ENCODE measurements at regions not wholly inside any gene's neighbourhood (a gene's known extent, or its start where the extent isn't known, plus 50 kb on each side); places are given as distances from the start of the nearest gene placed in this dataset.
A peak's percentile ranks its signal among the peaks of the same experiment; 100 is the strongest.

- Histone ChIP-seq H3K4me3 (ENCODE audit: low read length) (no peak overlapping the region), H3K27me3 (ENCODE audit: control insufficient read depth in 2 of 2, insufficient read depth in 2 of 2, low read length in 2 of 2) (no peaks in the 10 kb centered on the region), H3K36me3 (ENCODE audit: control insufficient read depth in 2 of 3, insufficient read depth in 3 of 3, low read length in 3 of 3) (no peaks in the 10 kb centered on the region), H3K4me1 (ENCODE audit: control insufficient read depth in 2 of 2, insufficient read depth in 2 of 2, low read length in 2 of 2) (peaks cover 22 to 25% of the 10 kb centered on the region in 2 donors), H3K9me3 (ENCODE audit: control insufficient read depth in 2 of 3, low read length in 3 of 3) (no peaks in the 10 kb centered on the region), H3K27ac (ENCODE audit: low read depth, low read length) (peak overlapping the region; percentile 63)
- Mint-ChIP-seq H3K36me3 (no peaks in the 10 kb centered on the region), H3K4me3 (peak overlapping the region in 9 of 10 donors; percentile 7 to 84 (median 51)), H3K27ac (peak overlapping the region; percentile 87 to 98 (median 93)), H3K4me1 (peaks cover 21 to 55% (median 42%) of the 10 kb centered on the region in 7 donors), H3K9me3 (peaks cover 0 to 2% (median 0%) of the 10 kb centered on the region in 11 donors), H3K27me3 (no peaks in the 10 kb centered on the region)
- ChIA-PET CTCF (interaction anchor here (1.0 to 11.5 kb wide), 5 partner anchors 61 to 472 kb away, joined by 3 to 270 read pairs (median 6); no protein-coding TSS in a partner anchor), POLR2A (interaction anchor here (0.7 to 7.2 kb wide), 5 partner anchors 56 to 469 kb away, joined by 3 to 86 read pairs (median 12); no protein-coding TSS in a partner anchor)
- no peak for DNase-seq
- intact Hi-C loops (cut with micrococcal nuclease) = loop anchor here in 1 of 2 donors (2.0 to 5.0 kb wide), 5 partner anchors 56 to 1331 kb away; partner anchors contain the start of genes R3HDM1, RAB3GAP1 and ZRANB3
- no peak for ATAC-seq
These were observed 265.2 kb upstream of the CXCR4 start for GRCh38 chr2:136383167-136383566.

DNA sequence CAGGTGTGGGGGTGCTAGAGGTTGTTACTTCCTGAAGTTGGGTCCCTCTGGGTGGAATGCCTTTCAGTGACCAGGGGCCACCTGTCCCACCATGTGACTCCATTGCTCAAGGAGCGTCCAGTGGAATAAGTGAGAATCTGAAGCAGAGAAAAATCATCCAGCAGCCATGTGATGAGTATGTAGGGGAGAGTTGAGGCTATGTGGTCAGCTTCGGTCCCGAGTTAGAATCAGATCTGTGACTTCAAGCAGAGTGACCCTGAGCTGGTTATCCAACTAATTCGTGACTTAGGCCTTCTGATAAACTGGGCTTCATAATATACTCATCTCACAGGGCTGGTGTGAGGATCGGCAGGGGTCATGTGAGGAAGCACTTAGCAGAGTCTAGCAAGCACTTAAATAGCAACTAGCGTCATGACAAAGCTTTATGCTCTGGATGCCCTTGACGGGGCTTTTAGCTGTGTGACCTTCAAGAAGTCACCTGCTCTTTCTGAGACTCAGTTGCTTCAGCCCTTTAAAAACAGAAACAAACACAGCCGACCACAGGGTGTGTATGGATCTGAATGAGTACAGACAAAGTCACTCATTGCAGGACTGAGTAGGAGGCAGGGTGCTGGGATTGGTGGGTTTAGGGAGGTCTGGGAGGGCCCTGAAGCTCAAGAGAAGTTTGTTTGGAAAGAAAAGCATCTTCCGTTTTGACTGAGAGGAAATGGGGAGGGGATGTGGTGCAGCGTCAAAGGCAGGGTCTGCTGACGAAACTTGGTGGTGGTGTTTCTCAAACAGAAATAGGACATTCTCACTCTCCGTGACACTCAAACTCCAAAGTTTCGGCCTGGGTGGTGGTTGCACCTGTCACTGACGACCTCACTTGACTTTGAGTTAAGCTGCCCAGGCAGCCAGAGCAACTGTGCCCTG lies 264.0 kb upstream of the CXCR4 start:
- peak overlapping the region; percentile 87 to 98 (median 93) for H3K27ac Mint-ChIP-seq
- H3K27me3 ChIP-seq (ENCODE audit: control insufficient read depth in 2 of 2, insufficient read depth in 2 of 2, low read length in 2 of 2) = no peaks in the 10 kb centered on the region
- peak overlapping the region; percentile 51 to 84 (median 74) for H3K4me3 Mint-ChIP-seq
- H3K9me3 ChIP-seq (ENCODE audit: control insufficient read depth in 2 of 3, low read length in 3 of 3) = no peaks in the 10 kb centered on the region
- ChIA-PET CTCF (interaction anchor here (0.7 to 11.5 kb wide), 8 partner anchors 54 to 466 kb away, joined by 3 to 270 read pairs (median 4); no protein-coding TSS in a partner anchor), POLR2A (interaction anchor here (0.7 to 7.2 kb wide), 12 partner anchors 55 to 505 kb away, joined by 3 to 86 read pairs (median 6); partner anchors contain the start of genes CXCR4 and MCM6)
- peaks cover 21 to 67% (median 52%) of the 10 kb centered on the region in 7 donors for H3K4me1 Mint-ChIP-seq
- no peaks in the 10 kb centered on the region for H3K36me3 ChIP-seq (ENCODE audit: control insufficient read depth in 2 of 3, insufficient read depth in 3 of 3, low read length in 3 of 3)
- peaks cover 0 to 2% (median 0%) of the 10 kb centered on the region in 11 donors for H3K9me3 Mint-ChIP-seq
- H3K4me3 ChIP-seq (ENCODE audit: low read length) = peak overlapping the region; percentile 9
- peak; percentile 86 for ATAC-seq
- intact Hi-C loops (cut with micrococcal nuclease) = loop anchor here (1.0 to 5.0 kb wide), 13 partner anchors 55 to 1330 kb away; partner anchors contain the start of genes R3HDM1 (in 2 of the 2), ZRANB3 (in 2 of the 2), DARS1 (in 1 of the 2) and MCM6 (in 1 of the 2)
- H3K36me3 Mint-ChIP-seq = no peaks in the 10 kb centered on the region
- DNase-seq = peak; percentile 22 to 90 (median 85)
- H3K4me1 ChIP-seq (ENCODE audit: control insufficient read depth in 2 of 2, insufficient read depth in 2 of 2, low read length in 2 of 2) = peaks cover 24 to 25% of the 10 kb centered on the region in 2 donors
- no peaks in the 10 kb centered on the region for H3K27me3 Mint-ChIP-seq
- peak overlapping the region; percentile 63 for H3K27ac ChIP-seq (ENCODE audit: low read depth, low read length)

GRCh38 chr2:136381245-136381644 lies 263.3 kb upstream of the CXCR4 start:
- H3K9me3 Mint-ChIP-seq = peaks cover 0 to 2% (median 0%) of the 10 kb centered on the region in 11 donors
- peak overlapping the region; percentile 51 to 84 (median 74) for H3K4me3 Mint-ChIP-seq
- no peak for ATAC-seq
- H3K27ac ChIP-seq (ENCODE audit: low read depth, low read length) = peak overlapping the region; percentile 63
- no peaks in the 10 kb centered on the region for H3K27me3 ChIP-seq (ENCODE audit: control insufficient read depth in 2 of 2, insufficient read depth in 2 of 2, low read length in 2 of 2)
- ChIA-PET POLR2A (interaction anchor here (0.9 to 7.2 kb wide), 8 partner anchors 54 to 467 kb away, joined by 5 to 86 read pairs (median 8); no protein-coding TSS in a partner anchor), CTCF (interaction anchor here (0.6 to 11.5 kb wide), 7 partner anchors 245 to 536 kb away, joined by 3 to 270 read pairs (median 5); no protein-coding TSS in a partner anchor)
- intact Hi-C loops (cut with micrococcal nuclease) = loop anchor here in 1 of 2 donors (5.0 kb wide), 3 partner anchors 419 to 1329 kb away; partner anchors contain the start of genes R3HDM1, RAB3GAP1 and ZRANB3
- no peaks in the 10 kb centered on the region for H3K36me3 Mint-ChIP-seq
- peak overlapping the region; percentile 87 to 98 (median 93) for H3K27ac Mint-ChIP-seq
- H3K9me3 ChIP-seq (ENCODE audit: control insufficient read depth in 2 of 3, low read length in 3 of 3) = no peaks in the 10 kb centered on the region
- H3K4me3 ChIP-seq (ENCODE audit: low read length) = no peak overlapping the region
- H3K4me1 Mint-ChIP-seq = peaks cover 29 to 74% (median 59%) of the 10 kb centered on the region in 7 donors
- peaks cover 25 to 31% of the 10 kb centered on the region in 2 donors for H3K4me1 ChIP-seq (ENCODE audit: control insufficient read depth in 2 of 2, insufficient read depth in 2 of 2, low read length in 2 of 2)
- H3K27me3 Mint-ChIP-seq = no peaks in the 10 kb centered on the region
- no peak for DNase-seq
- H3K36me3 ChIP-seq (ENCODE audit: control insufficient read depth in 2 of 3, insufficient read depth in 3 of 3, low read length in 3 of 3) = no peaks in the 10 kb centered on the region

GRCh38 chr2:136378712-136379595 lies 261.0 kb upstream of the CXCR4 start:
- peak overlapping the region in 1 of 10 donors; percentile 12 for H3K4me3 Mint-ChIP-seq
- ATAC-seq (peak; percentile 69), DNase-seq (peak; percentile 44 to 81 (median 75))
- H3K9me3 Mint-ChIP-seq = peaks cover 0 to 5% (median 0%) of the 10 kb centered on the region in 11 donors
- Histone ChIP-seq H3K4me1 (ENCODE audit: control insufficient read depth in 2 of 2, insufficient read depth in 2 of 2, low read length in 2 of 2) (peaks cover 20 to 34% of the 10 kb centered on the region in 2 donors), H3K27me3 (ENCODE audit: control insufficient read depth in 2 of 2, insufficient read depth in 2 of 2, low read length in 2 of 2) (no peaks in the 10 kb centered on the region), H3K36me3 (ENCODE audit: control insufficient read depth in 2 of 3, insufficient read depth in 3 of 3, low read length in 3 of 3) (no peaks in the 10 kb centered on the region), H3K9me3 (ENCODE audit: control insufficient read depth in 2 of 3, low read length in 3 of 3) (no peaks in the 10 kb centered on the region), H3K27ac (ENCODE audit: low read depth, low read length) (no peak overlapping the region), H3K4me3 (ENCODE audit: low read length) (no peak overlapping the region)
- intact Hi-C loops (cut with micrococcal nuclease) = loop anchor here (1.0 to 5.0 kb wide), 12 partner anchors 52 to 1462 kb away; partner anchors contain the start of genes CCNT2 (in 1 of the 2) and DARS1 (in 1 of the 2)
- peak overlapping the region in 6 of 9 donors; percentile 48 to 93 (median 82) for H3K27ac Mint-ChIP-seq
- CTCF ChIA-PET = interaction anchor here (0.5 to 11.5 kb wide), 5 partner anchors 243 to 471 kb away, joined by 3 to 270 read pairs (median 5); no protein-coding TSS in a partner anchor
- peaks cover 0 to 15% (median 0%) of the 10 kb centered on the region in 5 donors for H3K36me3 Mint-ChIP-seq
- POLR2A ChIA-PET = interaction anchor here (1.1 to 7.2 kb wide), 3 partner anchors 51 to 246 kb away, joined by 3 to 86 read pairs (median 5); no protein-coding TSS in a partner anchor
- H3K4me1 Mint-ChIP-seq = peaks cover 32 to 84% (median 65%) of the 10 kb centered on the region in 7 donors
- no peaks in the 10 kb centered on the region for H3K27me3 Mint-ChIP-seq

DNA sequence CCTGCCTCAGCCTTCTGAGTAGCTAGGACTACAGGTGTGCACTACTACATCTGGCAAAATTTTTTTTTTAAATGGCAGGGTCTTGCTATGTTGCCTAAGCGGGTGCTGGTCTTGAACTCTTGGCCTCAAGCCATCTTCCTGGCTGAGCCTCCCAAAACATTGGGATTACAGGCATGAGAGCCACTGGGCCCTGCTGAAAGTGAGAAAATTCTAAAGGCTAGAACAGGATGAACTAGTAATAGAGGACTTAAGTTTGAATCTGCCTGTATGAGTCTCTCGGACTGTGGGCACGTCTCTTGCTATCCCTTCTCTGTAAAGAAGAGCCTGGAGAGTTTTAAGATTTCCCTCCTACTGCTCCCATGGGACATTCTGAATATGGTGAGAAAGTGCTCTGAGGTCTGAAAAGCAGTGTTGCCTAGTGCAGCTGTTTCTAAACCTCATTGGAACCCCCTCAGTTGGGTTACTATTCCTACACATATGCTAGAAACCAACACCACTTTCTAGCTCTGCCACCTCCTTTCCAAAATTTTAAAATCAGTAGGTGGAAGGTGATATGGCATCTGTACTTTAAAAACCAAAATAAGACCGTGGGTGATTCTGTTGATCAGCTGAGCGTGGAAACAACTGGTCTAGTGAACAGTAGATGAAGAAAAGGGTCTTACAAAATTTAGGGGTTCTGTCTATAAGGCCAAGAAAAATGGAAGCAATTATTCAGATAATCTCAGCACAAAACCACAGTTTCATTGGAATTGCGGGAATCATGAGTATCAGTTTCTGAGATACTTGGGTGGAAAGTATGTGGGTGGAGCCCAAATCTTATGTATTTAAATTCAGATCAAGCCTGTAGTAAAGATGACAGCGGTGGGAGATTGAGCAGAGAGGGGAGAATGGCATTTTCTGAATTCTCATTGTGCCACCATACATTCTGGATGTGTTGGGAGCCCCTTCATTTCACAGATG lies 259.8 kb upstream of the CXCR4 start:
- peaks cover 0 to 5% (median 0%) of the 10 kb centered on the region in 11 donors for H3K9me3 Mint-ChIP-seq
- peaks cover 0 to 15% (median 0%) of the 10 kb centered on the region in 5 donors for H3K36me3 Mint-ChIP-seq
- peaks cover 29 to 72% (median 53%) of the 10 kb centered on the region in 7 donors for H3K4me1 Mint-ChIP-seq
- H3K4me3 ChIP-seq (ENCODE audit: low read length) = no peak overlapping the region
- ChIA-PET POLR2A (interaction anchor here (0.7 to 7.2 kb wide), 8 partner anchors 9 to 320 kb away, joined by 3 to 86 read pairs (median 4); no protein-coding TSS in a partner anchor), CTCF (interaction anchor here (0.6 to 11.5 kb wide), 9 partner anchors 51 to 470 kb away, joined by 3 to 270 read pairs (median 3); no protein-coding TSS in a partner anchor)
- no peak overlapping the region for H3K27ac ChIP-seq (ENCODE audit: low read depth, low read length)
- DNase-seq (no peak), ATAC-seq (no peak)
- H3K36me3 ChIP-seq (ENCODE audit: control insufficient read depth in 2 of 3, insufficient read depth in 3 of 3, low read length in 3 of 3) = no peaks in the 10 kb centered on the region
- peaks cover 14 to 29% of the 10 kb centered on the region in 2 donors for H3K4me1 ChIP-seq (ENCODE audit: control insufficient read depth in 2 of 2, insufficient read depth in 2 of 2, low read length in 2 of 2)
- peak overlapping the region in 8 of 9 donors; percentile 38 to 92 (median 74) for H3K27ac Mint-ChIP-seq
- no peaks in the 10 kb centered on the region for H3K9me3 ChIP-seq (ENCODE audit: control insufficient read depth in 2 of 3, low read length in 3 of 3)
- intact Hi-C loops (cut with micrococcal nuclease) = loop anchor here (1.0 to 5.0 kb wide), 12 partner anchors 51 to 1460 kb away; partner anchors contain the start of genes CCNT2 (in 1 of the 2) and DARS1 (in 1 of the 2)
- peak overlapping the region in 1 of 10 donors; percentile 45 for H3K4me3 Mint-ChIP-seq
- no peaks in the 10 kb centered on the region for H3K27me3 ChIP-seq (ENCODE audit: control insufficient read depth in 2 of 2, insufficient read depth in 2 of 2, low read length in 2 of 2)
- H3K27me3 Mint-ChIP-seq = no peaks in the 10 kb centered on the region

Data from naive thymus-derived CD4-positive, alpha-beta T cell (primary cell).